GM12873 (cell line): ENCODE measurements at regions not wholly inside any gene's neighbourhood (a gene's known extent, or its start where the extent isn't known, plus 50 kb on each side); places are given as distances from the start of the nearest gene placed in this dataset.

Source experiments
- CTCF ChIP-seq: IDR thresholded peaks from 2 replicates; pipeline ENCODE4 v1.5.1; 2012; ENCODE audit warnings: low read depth, mild to moderate bottlenecking, moderate library complexity, low read length, control low read depth; ENCODE audit not compliant: insufficient read depth; ENCODE audit errors: missing control alignments

GRCh38 chr13:84279166-84279565 is 396.9 kb upstream of the SLITRK1 start:
- TF ChIP-seq CTCF: no peak

- TF ChIP-seq CTCF: no peak
These were observed 390.7 kb upstream of the SLITRK1 start for GRCh38 chr13:84272877-84273562.

GRCh38 chr13:84265257-84265764 is 383.0 kb upstream of the SLITRK1 start:
- no peak for TF ChIP-seq CTCF

GRCh38 chr13:84263354-84264069 is 381.2 kb upstream of the SLITRK1 start:
- TF ChIP-seq CTCF: no peak

- TF ChIP-seq CTCF: no peak
These were observed 373.0 kb upstream of the SLITRK1 start for GRCh38 chr13:84255226-84255797.

- TF ChIP-seq CTCF: no peak
These were observed 367.2 kb upstream of the SLITRK1 start for GRCh38 chr13:84249463-84249862.

GRCh38 chr13:84243340-84243739 is 361.1 kb upstream of the SLITRK1 start:
- no peak for TF ChIP-seq CTCF
